ENCODE measurements at regions not wholly inside any gene's neighbourhood (a gene's known extent, or its start where the extent isn't known, plus 50 kb on each side); places are given as distances from the start of the nearest gene placed in this dataset.
"Not testable (repeated sequence)": the region's sequence is repeated elsewhere in the genome, so short reads cannot be mapped to it uniquely, and the experiment has no call there.

- DNase-seq = not testable (repeated sequence)
These were observed 123.9 kb downstream of the MREG start for GRCh38 chr2:215889240-215889969.

GRCh38 chr2:215888680-215889079 lies 124.7 kb downstream of the MREG start:
- DNase-seq = no peak

GRCh38 chr2:215887303-215887702 lies 126.0 kb downstream of the MREG start:
- DNase-seq = no peak

GRCh38 chr2:215886022-215886421 lies 127.3 kb downstream of the MREG start:
- DNase-seq = no peak

GRCh38 chr2:215885536-215885935 lies 127.8 kb downstream of the MREG start:
- DNase-seq = no peak

GRCh38 chr2:215884451-215885087 lies 128.8 kb downstream of the MREG start:
- DNase-seq = no peak

- no peak for DNase-seq
These were observed 129.6 kb downstream of the MREG start for GRCh38 chr2:215883799-215884198.

GRCh38 chr2:215882689-215883088 lies 130.7 kb downstream of the MREG start:
- no peak for DNase-seq

GRCh38 chr2:215881582-215881981 lies 131.8 kb downstream of the MREG start:
- DNase-seq = no peak

GRCh38 chr2:215880970-215881369 lies 132.4 kb downstream of the MREG start:
- DNase-seq = no peak

- no peak for DNase-seq
These were observed 133.1 kb downstream of the MREG start for GRCh38 chr2:215879977-215880940.

GRCh38 chr2:215879331-215879730 lies 134.0 kb downstream of the MREG start:
- no peak for DNase-seq

GRCh38 chr2:215878476-215879063 lies 134.8 kb downstream of the MREG start:
- no peak for DNase-seq

- DNase-seq = no peak
These were observed 136.5 kb downstream of the MREG start for GRCh38 chr2:215876937-215877238.

GRCh38 chr2:215876139-215876936 lies 137.0 kb downstream of the MREG start:
- no peak for DNase-seq

- DNase-seq = no peak
These were observed 138.9 kb downstream of the MREG start for GRCh38 chr2:215874418-215874817.

- DNase-seq = no peak
These were observed 142.4 kb downstream of the MREG start for GRCh38 chr2:215870986-215871385.

GRCh38 chr2:215870088-215870490 lies 143.3 kb downstream of the MREG start:
- no peak for DNase-seq

GRCh38 chr2:215868846-215869543 lies 144.4 kb downstream of the MREG start:
- DNase-seq = no peak

- no peak for DNase-seq
These were observed 146.7 kb downstream of the MREG start for GRCh38 chr2:215866606-215867005.

GRCh38 chr2:215863687-215864086 lies 149.7 kb downstream of the MREG start:
- DNase-seq = no peak

Data from occipital lobe (tissue), 1 donor.